Neural crest cell (in vitro differentiated cells): ENCODE measurements at regions not wholly inside any gene's neighbourhood (a gene's known extent, or its start where the extent isn't known, plus 50 kb on each side); places are given as distances from the start of the nearest gene placed in this dataset.

ENCODE experiments used
- DNase-seq: peaks from one replicate; pipeline ENCODE4 v3.0.0; 2021; ENCODE audit warnings: low read depth, mixed read lengths, low spot score
- H3K27ac Mint-ChIP-seq: one replicate; pipeline ENCODE4 v1.8.0; 2021; ENCODE audit warnings: mild to moderate bottlenecking, mixed read lengths; ENCODE audit not compliant: unreplicated experiment
- H3K27me3 Mint-ChIP-seq: 2 replicates; pipeline ENCODE4 v1.8.0; 2021; ENCODE audit warnings: low read depth, mild to moderate bottlenecking, mixed read lengths
- H3K36me3 Mint-ChIP-seq: 2 replicates; pipeline ENCODE4 v1.8.0; 2021; ENCODE audit warnings: low read depth, mild to moderate bottlenecking, mixed read lengths
- H3K4me1 Mint-ChIP-seq: 2 replicates; pipeline ENCODE4 v1.8.0; 2021; ENCODE audit warnings: mixed read lengths
- H3K4me3 Mint-ChIP-seq: one replicate; pipeline ENCODE4 v1.8.0; 2021; ENCODE audit warnings: mild to moderate bottlenecking, mixed read lengths
- H3K9me3 Mint-ChIP-seq: 2 replicates; pipeline ENCODE4 v1.8.0; 2021; ENCODE audit warnings: mixed read lengths
- TF ChIP-seq, protein P1 (sequence below): fragments of 200-600 bp; sonication (generic); conservative IDR thresholded peaks from 2 replicates; pipeline ENCODE4 v1.5.0; 2021; ENCODE audit warnings: antibody characterized with exemption, mild to moderate bottlenecking

DNA sequence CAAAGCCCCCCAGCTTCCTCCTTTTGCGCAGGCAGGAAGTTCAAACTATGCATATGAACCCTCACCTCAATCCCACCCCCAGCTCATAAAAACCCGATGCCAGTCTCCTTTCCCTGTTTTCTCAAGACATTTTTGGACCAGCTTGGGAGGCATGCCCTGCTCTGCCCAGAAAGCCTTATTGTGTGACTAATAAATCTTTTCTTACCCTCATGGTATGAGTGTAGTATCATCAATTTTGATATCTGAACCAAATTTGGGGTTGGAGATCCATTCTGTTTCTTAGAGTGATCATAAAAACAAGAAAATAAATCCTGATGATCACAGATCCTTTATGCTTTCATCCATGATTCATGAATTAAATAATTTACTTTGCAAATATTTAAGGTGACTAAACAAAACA lies 128.5 kb downstream of the ALG10B start:
- no peaks in the 10 kb centered on the region for H3K4me1 Mint-ChIP-seq
- no peaks in the 10 kb centered on the region for H3K27me3 Mint-ChIP-seq
- peak overlapping the region; percentile 90 for H3K27ac Mint-ChIP-seq
- H3K9me3 Mint-ChIP-seq, result peaks cover 3% of the 10 kb centered on the region
- TF ChIP-seq, protein P1, sequence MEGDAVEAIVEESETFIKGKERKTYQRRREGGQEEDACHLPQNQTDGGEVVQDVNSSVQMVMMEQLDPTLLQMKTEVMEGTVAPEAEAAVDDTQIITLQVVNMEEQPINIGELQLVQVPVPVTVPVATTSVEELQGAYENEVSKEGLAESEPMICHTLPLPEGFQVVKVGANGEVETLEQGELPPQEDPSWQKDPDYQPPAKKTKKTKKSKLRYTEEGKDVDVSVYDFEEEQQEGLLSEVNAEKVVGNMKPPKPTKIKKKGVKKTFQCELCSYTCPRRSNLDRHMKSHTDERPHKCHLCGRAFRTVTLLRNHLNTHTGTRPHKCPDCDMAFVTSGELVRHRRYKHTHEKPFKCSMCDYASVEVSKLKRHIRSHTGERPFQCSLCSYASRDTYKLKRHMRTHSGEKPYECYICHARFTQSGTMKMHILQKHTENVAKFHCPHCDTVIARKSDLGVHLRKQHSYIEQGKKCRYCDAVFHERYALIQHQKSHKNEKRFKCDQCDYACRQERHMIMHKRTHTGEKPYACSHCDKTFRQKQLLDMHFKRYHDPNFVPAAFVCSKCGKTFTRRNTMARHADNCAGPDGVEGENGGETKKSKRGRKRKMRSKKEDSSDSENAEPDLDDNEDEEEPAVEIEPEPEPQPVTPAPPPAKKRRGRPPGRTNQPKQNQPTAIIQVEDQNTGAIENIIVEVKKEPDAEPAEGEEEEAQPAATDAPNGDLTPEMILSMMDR, result no peak
- no peaks in the 10 kb centered on the region for H3K36me3 Mint-ChIP-seq
- DNase-seq, result no peak
- no peak overlapping the region for H3K4me3 Mint-ChIP-seq

DNA sequence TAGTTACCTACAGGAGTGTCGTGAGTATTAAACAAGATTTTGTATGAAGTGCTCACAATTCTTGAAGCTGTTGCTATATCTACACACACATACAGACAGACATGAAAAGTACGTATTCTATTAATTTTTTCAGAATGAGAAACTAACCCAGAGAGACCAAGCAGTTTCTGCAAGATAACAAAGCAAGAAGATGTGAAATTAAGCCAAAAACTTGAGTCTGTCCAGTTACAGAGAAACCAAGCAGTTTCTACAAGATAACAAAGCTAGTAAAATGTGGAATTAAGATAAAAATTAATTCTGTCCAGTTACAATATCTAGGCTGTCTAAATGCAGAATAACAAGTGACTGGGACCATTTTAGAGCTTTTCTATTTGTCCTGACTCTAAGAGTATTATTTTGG lies 132.4 kb downstream of the ALG10B start:
- H3K9me3 Mint-ChIP-seq, result no peaks in the 10 kb centered on the region

DNA sequence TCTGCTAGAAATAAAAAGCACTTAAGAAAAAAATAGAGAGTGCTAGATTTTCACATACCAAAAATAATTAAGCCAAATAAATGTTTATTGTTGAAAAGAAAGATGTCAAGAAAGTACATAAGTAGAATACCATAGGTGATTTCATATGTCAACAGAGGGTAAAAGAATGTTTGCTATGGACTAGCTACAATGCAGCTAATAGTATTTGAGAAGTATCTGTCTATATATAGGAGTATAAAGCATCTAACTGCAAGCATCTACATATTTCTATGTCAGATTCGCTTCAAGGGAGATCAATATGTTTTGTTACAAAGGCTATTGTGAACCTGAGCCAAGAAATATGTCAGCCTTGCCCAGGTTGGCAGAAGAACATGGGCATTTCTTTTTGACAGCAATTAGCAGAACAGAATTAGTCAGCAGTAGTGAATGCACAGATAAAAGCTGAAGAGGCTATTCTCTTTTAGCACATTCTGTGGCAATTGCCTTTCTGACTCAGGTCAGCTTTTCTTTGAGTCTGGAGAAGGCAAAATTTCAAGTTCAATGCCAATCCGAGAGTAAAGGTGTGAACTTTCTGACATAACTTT lies 140.1 kb downstream of the ALG10B start:
- TF ChIP-seq, protein P1, result no peak
- Mint-ChIP-seq H3K27ac (no peak overlapping the region), H3K4me3 (no peak overlapping the region), H3K4me1 (peaks cover 11% of the 10 kb centered on the region), H3K9me3 (no peaks in the 10 kb centered on the region), H3K27me3 (no peaks in the 10 kb centered on the region), H3K36me3 (no peaks in the 10 kb centered on the region)
- no peak for DNase-seq

More for the DNA sequence above, 132.4 kb downstream of the ALG10B start:
- no peak overlapping the region for H3K27ac Mint-ChIP-seq
- DNase-seq, result no peak
- TF ChIP-seq, protein P1, result no peak
- H3K36me3 Mint-ChIP-seq, result no peaks in the 10 kb centered on the region
- no peak overlapping the region for H3K4me3 Mint-ChIP-seq
- no peaks in the 10 kb centered on the region for H3K4me1 Mint-ChIP-seq
- no peaks in the 10 kb centered on the region for H3K27me3 Mint-ChIP-seq

DNA sequence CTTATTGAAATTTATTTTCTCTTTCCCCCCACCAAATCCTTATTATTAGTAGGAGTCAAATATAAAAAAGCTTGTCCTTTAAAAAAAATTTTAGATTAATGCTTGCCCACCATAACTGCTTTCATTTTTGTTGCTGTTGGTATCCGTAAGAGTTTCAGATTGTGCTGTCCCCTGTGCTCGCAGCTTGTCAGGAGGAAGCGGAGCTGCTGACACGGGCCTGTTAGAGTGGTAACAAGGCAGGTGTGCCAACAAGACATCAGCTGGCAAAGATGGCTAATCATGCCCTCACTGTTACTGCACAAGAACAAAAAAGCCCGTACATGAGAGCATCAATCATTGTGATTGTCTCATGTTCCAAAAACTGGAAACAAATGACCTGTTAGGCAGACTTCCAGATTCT lies 148.4 kb downstream of the ALG10B start:
- Mint-ChIP-seq H3K4me1 (peaks cover 9% of the 10 kb centered on the region), H3K27me3 (no peaks in the 10 kb centered on the region), H3K4me3 (no peak overlapping the region), H3K36me3 (no peaks in the 10 kb centered on the region), H3K9me3 (peaks cover 2% of the 10 kb centered on the region), H3K27ac (no peak overlapping the region)
- DNase-seq, result no peak
- TF ChIP-seq, protein P1, result no peak

DNA sequence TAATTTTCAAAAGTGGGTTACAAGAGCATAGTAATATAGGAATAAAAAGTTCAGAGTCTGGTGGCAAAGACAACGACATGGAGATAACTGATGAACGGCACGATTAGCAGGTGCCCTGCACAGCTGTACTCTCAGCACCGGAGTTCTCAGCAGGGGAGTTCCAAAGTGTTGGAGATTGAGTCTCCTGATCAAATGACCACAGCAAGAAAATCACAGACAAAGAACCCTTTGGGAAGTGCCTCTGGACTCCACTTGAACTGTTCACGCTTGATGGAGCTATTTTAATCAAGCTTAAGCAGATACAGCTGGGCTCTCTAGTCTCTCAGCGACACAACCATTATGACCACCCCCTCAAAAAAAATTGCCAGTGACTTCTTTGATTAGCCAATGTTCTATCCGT lies 153.1 kb downstream of the ALG10B start:
- DNase-seq, result no peak
- TF ChIP-seq, protein P1, result no peak
- H3K4me1 Mint-ChIP-seq, result peaks cover 15% of the 10 kb centered on the region
- H3K4me3 Mint-ChIP-seq, result peak overlapping the region; percentile 52
- H3K36me3 Mint-ChIP-seq, result no peaks in the 10 kb centered on the region
- peaks cover 5% of the 10 kb centered on the region for H3K9me3 Mint-ChIP-seq
- no peaks in the 10 kb centered on the region for H3K27me3 Mint-ChIP-seq
- H3K27ac Mint-ChIP-seq, result peak overlapping the region; percentile 90
